ENCODE measurements at regions not wholly inside any gene's neighbourhood (a gene's known extent, or its start where the extent isn't known, plus 50 kb on each side); places are given as distances from the start of the nearest gene placed in this dataset.
"Not testable (repeated sequence)": the region's sequence is repeated elsewhere in the genome, so short reads cannot be mapped to it uniquely, and the experiment has no call there.

DNA sequence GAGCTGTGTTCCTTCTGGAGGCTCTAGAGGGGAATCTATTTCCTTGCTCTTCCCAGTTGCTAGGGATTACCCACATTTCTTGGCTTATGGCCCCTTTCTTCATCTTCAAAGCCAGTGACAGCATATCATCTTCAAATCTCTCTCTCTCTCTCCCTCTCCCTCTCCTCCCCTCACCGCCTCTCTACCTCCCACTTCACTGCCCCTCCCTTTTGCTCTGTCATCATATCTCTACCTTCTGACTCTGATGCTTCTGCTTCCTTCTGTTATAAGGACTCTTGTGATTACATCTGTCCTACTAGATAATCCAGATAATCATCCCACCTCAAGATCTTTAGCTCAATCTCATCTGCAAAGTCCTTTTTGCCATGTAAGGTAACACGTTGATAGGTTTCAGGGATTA lies 93.1 kb upstream of the TEX13D start:
- DNase-seq: no peak

DNA sequence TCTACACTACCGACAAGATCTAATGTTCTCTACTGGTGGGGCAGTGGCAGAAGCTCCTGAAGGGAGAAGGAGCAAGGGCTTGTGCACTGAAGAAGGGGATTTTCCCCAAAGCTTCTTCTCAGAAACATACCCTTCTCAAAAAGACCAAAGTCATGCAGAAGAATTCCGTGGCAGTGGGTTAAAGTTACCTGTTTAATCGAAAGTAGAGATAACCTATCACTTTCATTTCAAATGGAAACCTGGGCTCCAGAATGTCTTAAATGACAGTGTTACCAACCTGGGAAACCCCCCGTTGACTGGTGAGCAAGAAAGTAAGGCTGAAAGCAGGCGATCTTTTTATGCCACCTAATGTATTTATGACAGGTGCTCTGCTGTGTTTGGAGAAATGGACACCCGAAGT lies 92.5 kb upstream of the TEX13D start:
- DNase-seq: no peak

DNA sequence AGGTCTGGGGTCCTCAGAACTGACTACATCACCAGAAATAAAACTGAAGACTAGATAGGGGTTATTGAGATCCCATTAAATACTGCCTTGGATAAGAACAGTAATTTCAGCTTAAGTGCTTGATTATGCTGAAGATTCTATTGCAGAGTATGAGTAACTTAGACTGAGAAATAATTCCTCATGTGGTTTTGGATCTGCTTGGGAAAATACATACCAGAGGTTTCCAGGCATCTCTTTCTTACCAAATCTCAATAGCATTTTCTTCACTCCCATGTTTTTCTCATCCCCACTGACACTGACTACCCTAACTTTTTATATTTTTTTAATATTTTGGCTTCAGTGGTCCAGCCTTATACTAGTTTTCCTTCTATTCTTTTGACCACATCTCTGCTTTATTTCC lies 92.0 kb upstream of the TEX13D start:
- DNase-seq: no peak

DNA sequence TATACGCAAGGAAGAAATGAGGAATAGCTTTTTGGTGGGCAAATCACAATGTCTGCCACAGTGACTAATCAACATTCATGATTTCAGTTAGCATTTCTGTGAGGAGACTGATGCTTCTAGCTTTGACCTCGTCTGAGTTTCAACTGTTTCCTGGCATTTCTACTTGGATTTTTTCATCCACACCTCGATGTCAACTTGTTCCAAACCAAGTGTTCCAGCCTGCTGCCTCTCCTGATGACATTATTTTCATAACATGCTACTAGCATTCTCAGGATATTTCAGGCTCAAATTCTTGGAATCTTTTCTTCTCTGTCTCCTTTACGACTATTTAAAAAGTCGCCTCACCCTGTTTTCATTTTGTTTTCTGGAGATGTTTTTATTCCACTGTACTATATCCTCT lies 90.3 kb upstream of the TEX13D start:
- DNase-seq: no peak

- no peak for DNase-seq
Measured at GRCh38 chrX:124249345-124249744, 83.1 kb upstream of the TEX13D start.

GRCh38 chrX:124250835-124251437 lies 81.5 kb upstream of the TEX13D start:
- no peak for DNase-seq

GRCh38 chrX:124254611-124255010 lies 77.8 kb upstream of the TEX13D start:
- no peak for DNase-seq

- DNase-seq: no peak
Measured at GRCh38 chrX:124256216-124256615, 76.2 kb upstream of the TEX13D start.

- DNase-seq: no peak
Measured at GRCh38 chrX:124256629-124257380, 75.7 kb upstream of the TEX13D start.

GRCh38 chrX:124257924-124258702 lies 74.3 kb upstream of the TEX13D start:
- no peak for DNase-seq

- no peak for DNase-seq
Measured at GRCh38 chrX:124260845-124261244, 71.6 kb upstream of the TEX13D start.

- DNase-seq: no peak
Measured at GRCh38 chrX:124263743-124264142, 68.7 kb upstream of the TEX13D start.

- no peak for DNase-seq
Measured at GRCh38 chrX:124268099-124268498, 64.4 kb upstream of the TEX13D start.

DNA sequence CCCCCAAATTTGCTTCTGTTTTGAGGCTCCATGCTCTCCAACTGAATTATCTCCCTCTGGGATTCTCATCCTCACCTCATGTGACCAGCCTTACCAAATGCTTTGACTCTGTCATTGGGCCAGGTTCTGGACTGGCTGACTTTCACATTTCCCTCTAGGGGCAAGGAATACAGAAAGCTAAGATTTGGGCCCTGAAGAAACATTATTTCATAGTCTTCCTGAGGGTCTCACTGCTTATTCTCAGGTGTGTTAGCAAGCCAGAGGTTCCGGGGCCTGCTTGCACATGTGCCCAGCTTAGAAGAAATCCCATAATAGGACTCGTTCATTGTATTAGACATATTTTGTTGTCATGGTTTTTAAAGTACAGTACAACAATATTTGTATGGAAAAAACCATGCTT lies 62.6 kb upstream of the TEX13D start:
- DNase-seq: no peak

- DNase-seq: not testable (repeated sequence)
Measured at GRCh38 chrX:124271599-124271998, 60.9 kb upstream of the TEX13D start.

DNA sequence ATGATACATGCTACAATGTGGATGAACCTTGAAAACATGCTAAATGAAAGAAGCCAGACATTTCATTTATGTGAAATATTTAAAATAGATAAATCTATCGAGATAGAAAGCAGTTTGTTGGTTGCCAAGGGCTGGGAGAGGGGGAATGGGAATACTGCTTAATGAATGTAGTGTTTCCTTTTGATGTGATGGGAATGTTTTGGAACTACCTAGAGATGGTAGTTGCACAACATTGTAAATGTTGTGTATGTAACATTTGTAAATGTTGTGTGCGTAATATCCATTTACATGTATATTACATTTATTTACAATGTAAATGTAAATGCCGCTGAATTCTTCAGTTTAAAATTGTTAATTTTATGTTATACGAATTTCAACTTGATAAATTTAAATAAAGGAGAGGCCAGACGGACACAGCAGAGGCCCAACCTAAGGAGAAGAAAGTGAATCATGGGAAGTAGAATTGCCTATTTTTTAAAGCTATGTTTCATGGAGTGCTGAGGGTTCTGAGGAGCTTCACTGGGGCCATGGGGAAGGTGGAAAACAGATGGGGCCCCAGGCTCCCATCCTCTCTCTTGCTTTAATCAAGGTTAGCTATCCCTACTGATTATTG lies 60.0 kb upstream of the TEX13D start:
- no peak for DNase-seq

DNA sequence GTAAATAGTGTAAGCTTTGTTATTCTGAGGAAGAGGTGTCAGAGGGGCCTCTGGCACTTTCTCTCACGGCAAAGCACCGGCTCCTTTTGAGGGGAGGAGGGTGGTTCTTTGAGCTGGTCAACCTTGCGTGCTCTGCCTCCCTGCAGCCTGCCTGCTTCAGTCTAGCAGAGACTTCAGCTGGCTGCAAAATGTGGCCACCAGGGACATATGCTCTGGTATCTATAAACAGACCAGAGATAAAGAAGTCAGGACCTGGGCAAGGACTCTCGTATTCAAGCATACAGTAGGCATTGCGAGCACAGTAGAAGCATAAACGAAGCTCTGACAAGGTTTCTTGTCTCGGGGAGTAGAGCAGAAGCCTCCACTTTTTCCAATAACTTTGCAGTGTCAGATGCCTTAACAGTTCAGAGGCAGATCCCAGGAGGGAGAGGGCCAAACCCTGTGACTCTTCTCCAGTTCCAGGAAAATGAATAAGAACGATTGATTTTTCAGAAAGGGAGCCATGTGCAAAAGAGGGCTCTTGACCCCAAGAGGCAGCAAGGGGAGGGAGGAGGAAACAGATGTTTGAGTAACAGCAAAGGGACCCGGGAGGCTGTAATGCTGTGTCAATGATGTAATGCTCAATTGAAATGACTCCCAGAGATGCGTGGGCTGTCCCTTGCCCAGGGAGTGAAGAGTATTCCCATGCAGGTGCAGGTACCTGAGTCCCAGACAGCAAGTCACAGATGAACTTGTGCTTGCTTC lies 57.9 kb upstream of the TEX13D start:
- DNase-seq: no peak

- no peak for DNase-seq
Measured at GRCh38 chrX:124275182-124275894, 57.1 kb upstream of the TEX13D start.

DNA sequence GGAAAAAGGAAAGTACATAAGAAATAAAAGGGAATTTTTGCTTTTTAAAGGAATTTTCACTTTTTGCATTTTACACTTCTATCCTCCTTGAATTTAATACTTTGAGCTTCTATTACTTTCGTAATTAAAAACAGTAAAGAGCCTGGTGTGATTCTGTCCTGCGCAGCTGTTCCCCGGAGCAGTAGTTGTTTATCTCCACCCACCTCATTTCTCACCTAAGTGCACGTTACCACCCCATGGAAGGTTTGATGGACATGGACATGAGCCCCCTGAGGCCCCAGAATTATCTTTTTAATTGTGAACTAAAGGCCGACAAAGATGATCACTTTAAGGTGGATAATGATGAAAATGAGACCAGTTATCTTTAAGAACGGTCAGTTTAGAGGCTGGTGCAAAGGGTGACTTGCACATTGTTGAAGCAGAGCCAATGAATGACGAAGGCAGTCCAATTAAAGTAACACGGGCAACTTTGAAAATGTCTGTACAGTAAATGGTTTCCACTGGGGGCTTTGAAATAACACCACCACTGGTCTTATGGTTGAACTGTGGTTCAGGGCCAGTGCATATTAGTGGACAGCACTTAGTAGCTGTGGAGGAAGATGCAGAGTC lies 52.1 kb upstream of the TEX13D start:
- no peak for DNase-seq

DNA sequence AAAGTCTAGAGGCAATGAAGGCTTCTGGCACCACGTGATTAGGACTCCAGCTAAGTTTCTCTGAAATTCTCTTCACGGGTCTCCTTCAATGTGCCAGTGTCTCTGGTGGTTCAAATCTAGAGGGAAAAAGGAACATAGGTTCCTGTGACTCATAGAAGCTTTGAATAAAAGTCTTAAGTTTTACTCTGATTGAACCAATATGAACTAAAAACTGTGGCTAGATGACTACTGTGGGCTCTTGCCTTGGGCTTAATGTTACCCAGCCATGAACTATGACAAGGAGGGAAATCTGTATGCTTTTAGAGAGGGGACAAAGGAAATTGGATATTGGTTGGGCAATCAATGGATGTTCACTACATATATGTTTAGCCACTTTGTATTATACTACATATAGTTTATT lies 49.9 kb upstream of the TEX13D start:
- no peak for DNase-seq

All from hematopoietic multipotent progenitor cell treated with erythropoietin and hydrocortisone succinate and interleukin-3 and kit ligand, for 8 days (in vitro differentiated cells).